ENCODE measurements at regions not wholly inside any gene's neighbourhood (a gene's known extent, or its start where the extent isn't known, plus 50 kb on each side); places are given as distances from the start of the nearest gene placed in this dataset.

- no peak for DNase-seq
Measured at GRCh38 chr4:170675568-170676262, 586.0 kb upstream of the AADAT start.

- no peak for DNase-seq
Measured at GRCh38 chr4:170674176-170674575, 584.4 kb upstream of the AADAT start.

GRCh38 chr4:170672381-170672965 is 582.7 kb upstream of the AADAT start:
- no peak for DNase-seq

GRCh38 chr4:170671171-170671570 is 581.4 kb upstream of the AADAT start:
- no peak for DNase-seq

GRCh38 chr4:170667814-170668213 is 578.1 kb upstream of the AADAT start:
- no peak for DNase-seq

- no peak for DNase-seq
Measured at GRCh38 chr4:170666909-170667308, 577.2 kb upstream of the AADAT start.

- DNase-seq = no peak
Measured at GRCh38 chr4:170662250-170662649, 572.5 kb upstream of the AADAT start.

- DNase-seq = no peak
Measured at GRCh38 chr4:170657761-170658160, 568.0 kb upstream of the AADAT start.

- DNase-seq = no peak
Measured at GRCh38 chr4:170656506-170656905, 566.8 kb upstream of the AADAT start.

- DNase-seq = no peak
Measured at GRCh38 chr4:170652571-170652970, 562.8 kb upstream of the AADAT start.

GRCh38 chr4:170651786-170652185 is 562.0 kb upstream of the AADAT start:
- no peak for DNase-seq

- no peak for DNase-seq
Measured at GRCh38 chr4:170627418-170627817, 537.7 kb upstream of the AADAT start.

- no peak for DNase-seq
Measured at GRCh38 chr4:170623899-170624298, 534.1 kb upstream of the AADAT start.

- DNase-seq = no peak
Measured at GRCh38 chr4:170610434-170610833, 520.7 kb upstream of the AADAT start.

GRCh38 chr4:170599894-170600293 is 510.1 kb upstream of the AADAT start:
- no peak for DNase-seq

GRCh38 chr4:170591076-170591475 is 501.3 kb upstream of the AADAT start:
- no peak for DNase-seq

GRCh38 chr4:170589597-170590191 is 499.9 kb upstream of the AADAT start:
- no peak for DNase-seq

GRCh38 chr4:170581969-170582368 is 492.2 kb upstream of the AADAT start:
- DNase-seq = no peak

GRCh38 chr4:170581322-170581721 is 491.6 kb upstream of the AADAT start:
- DNase-seq = no peak

- DNase-seq = no peak
Measured at GRCh38 chr4:170580651-170581050, 490.9 kb upstream of the AADAT start.

- no peak for DNase-seq
Measured at GRCh38 chr4:170538821-170539473, 449.2 kb upstream of the AADAT start.

GRCh38 chr4:170529748-170530722 is 440.3 kb upstream of the AADAT start:
- no peak for DNase-seq

- no peak for DNase-seq
Measured at GRCh38 chr4:170526471-170526870, 436.7 kb upstream of the AADAT start.
